H9 (cell line): ENCODE measurements at regions not wholly inside any gene's neighbourhood (a gene's known extent, or its start where the extent isn't known, plus 50 kb on each side); places are given as distances from the start of the nearest gene placed in this dataset.

Source experiments
- DNase-seq: peaks from one replicate; pipeline ENCODE4 v3.0.0-alpha.2; 2017
- H2AFZ ChIP-seq: one replicate; pipeline ENCODE4 v1.6.1; 2013; ENCODE audit warnings: mild to moderate bottlenecking, low read length, control low read depth, moderate library complexity
- H2AK5ac ChIP-seq: 2 replicates; pipeline ENCODE4 v1.6.1; 2013; ENCODE audit warnings: low read length, control low read depth, mixed read lengths; ENCODE audit not compliant: insufficient read length
- H2BK120ac ChIP-seq: one replicate; pipeline ENCODE4 v1.6.1; 2013; ENCODE audit warnings: low read depth, mild to moderate bottlenecking, low read length, control low read depth, inconsistent platforms; ENCODE audit not compliant: poor library complexity, severe bottlenecking
- H2BK12ac ChIP-seq: 2 replicates; pipeline ENCODE4 v1.6.1; 2013; ENCODE audit warnings: low read length, control low read depth, mixed read lengths, low read depth; ENCODE audit not compliant: insufficient read length
- H2BK15ac ChIP-seq: 2 replicates; pipeline ENCODE4 v1.6.1; 2013; ENCODE audit warnings: low read depth, low read length, control low read depth
- H2BK20ac ChIP-seq: one replicate; pipeline ENCODE4 v1.6.1; 2013; ENCODE audit warnings: low read depth, mild to moderate bottlenecking, low read length, control low read depth, inconsistent platforms; ENCODE audit not compliant: poor library complexity, severe bottlenecking
- H2BK5ac ChIP-seq: 2 replicates; pipeline ENCODE4 v1.6.1; 2013; ENCODE audit warnings: low read length, control low read depth, mixed read lengths; ENCODE audit not compliant: insufficient read length
- H3K14ac ChIP-seq: 2 replicates; pipeline ENCODE4 v1.6.1; 2013; ENCODE audit warnings: low read length, control low read depth; ENCODE audit not compliant: insufficient read depth
- H3K18ac ChIP-seq: 2 replicates; pipeline ENCODE4 v1.6.1; 2013; ENCODE audit warnings: low read depth, mild to moderate bottlenecking, mixed read lengths, low read length, control low read depth; ENCODE audit not compliant: insufficient read length
- H3K23ac ChIP-seq: 2 replicates; pipeline ENCODE4 v1.6.1; 2013; ENCODE audit warnings: low read length, control low read depth, mixed read lengths, low read depth; ENCODE audit not compliant: insufficient read length
- H3K23me2 ChIP-seq: 2 replicates; pipeline ENCODE4 v1.6.1; 2013; ENCODE audit warnings: low read depth, mild to moderate bottlenecking, mixed read lengths, low read length, control low read depth; ENCODE audit not compliant: insufficient read length, poor library complexity, severe bottlenecking
- H3K27ac ChIP-seq: 2 replicates; pipeline ENCODE4 v1.5.1; 2013; ENCODE audit warnings: low read length, control low read depth, mixed read lengths, low read depth; ENCODE audit not compliant: insufficient read length
- H3K27me3 ChIP-seq: 2 replicates; pipeline ENCODE4 v1.6.1; 2013; ENCODE audit warnings: low read length, control low read depth, inconsistent platforms; ENCODE audit not compliant: insufficient read depth
- H3K4ac ChIP-seq: 2 replicates; pipeline ENCODE4 v1.6.1; 2013; ENCODE audit warnings: low read depth, mild to moderate bottlenecking, control low read depth, inconsistent platforms, low read length, moderate library complexity
- H3K4me1 ChIP-seq: 2 replicates; pipeline ENCODE4 v1.6.1; 2013; ENCODE audit warnings: low read length, control low read depth, inconsistent platforms; ENCODE audit not compliant: insufficient read depth
- H3K4me2 ChIP-seq: 2 replicates; pipeline ENCODE4 v1.6.1; 2013; ENCODE audit warnings: low read length, control low read depth, mixed read lengths; ENCODE audit not compliant: insufficient read length, insufficient read depth
- H3K56ac ChIP-seq: 2 replicates; pipeline ENCODE4 v1.6.1; 2013; ENCODE audit warnings: low read depth, mild to moderate bottlenecking, mixed read lengths, low read length, control low read depth; ENCODE audit not compliant: insufficient read length
- H3K79me1 ChIP-seq: 2 replicates; pipeline ENCODE4 v1.6.1; 2013; ENCODE audit warnings: low read depth, mild to moderate bottlenecking, moderate library complexity, low read length, control low read depth, inconsistent platforms; ENCODE audit not compliant: insufficient read depth, poor library complexity, severe bottlenecking
- H3K79me2 ChIP-seq: 2 replicates; pipeline ENCODE4 v1.6.1; 2013; ENCODE audit warnings: low read length, control low read depth, inconsistent platforms; ENCODE audit not compliant: insufficient read depth
- H3K9ac ChIP-seq: 2 replicates; pipeline ENCODE4 v1.6.1; 2013; ENCODE audit warnings: low read length, control low read depth, mixed read lengths; ENCODE audit not compliant: insufficient read length; ENCODE audit errors: extremely low read depth
- H3K9me3 ChIP-seq: one replicate; pipeline ENCODE4 v1.6.1; 2013; ENCODE audit warnings: low read depth, low read length, inconsistent platforms; ENCODE audit not compliant: control insufficient read depth
- H3T11ph ChIP-seq: one replicate; pipeline ENCODE4 v1.6.1; 2013; ENCODE audit warnings: mild to moderate bottlenecking, low read length, control low read depth, inconsistent platforms
- H4K20me1 ChIP-seq: one replicate; pipeline ENCODE4 v1.6.1; 2013; ENCODE audit not compliant: control insufficient read depth, insufficient read length, insufficient read depth
- H4K5ac ChIP-seq: 2 replicates; pipeline ENCODE4 v1.6.1; 2013; ENCODE audit warnings: low read depth, mild to moderate bottlenecking, mixed read lengths, low read length, control low read depth; ENCODE audit not compliant: insufficient read length
- H4K8ac ChIP-seq: replicated peaks from 2 replicates; pipeline ENCODE4 v1.6.1; 2013; ENCODE audit warnings: low read length, control low read depth, mixed read lengths, low read depth; ENCODE audit not compliant: insufficient read length
- H4K91ac ChIP-seq: 2 replicates; pipeline ENCODE4 v1.6.1; 2013; ENCODE audit warnings: low read depth, mild to moderate bottlenecking, moderate library complexity, mixed read lengths, low read length, control low read depth; ENCODE audit not compliant: insufficient read length
- H3K27ac Mint-ChIP-seq, 3 experiments: 2 replicates in 2 of 3; 3 replicates in 1 of 3; pipeline ENCODE4 v1.8.0; 2020 to 2021; ENCODE audit warnings: mixed read lengths in 3 of 3, mild to moderate bottlenecking in 1 of 3, moderate library complexity in 1 of 3
- H3K27me3 Mint-ChIP-seq: 2 replicates; pipeline ENCODE4 v1.8.0; 2021; ENCODE audit warnings: low read depth, mild to moderate bottlenecking, moderate library complexity, mixed read lengths
- H3K36me3 Mint-ChIP-seq, 3 experiments: 2 replicates in 2 of 3; 3 replicates in 1 of 3; pipeline ENCODE4 v1.8.0; 2020 to 2021; ENCODE audit warnings: low read depth in 3 of 3, mixed read lengths in 3 of 3; ENCODE audit not compliant: insufficient read depth in 1 of 3
- H3K4me1 Mint-ChIP-seq, 2 experiments: 2 replicates each; pipeline ENCODE4 v1.8.0; 2020; ENCODE audit warnings: mixed read lengths in 2 of 2
- H3K4me3 Mint-ChIP-seq, 2 experiments: 2 replicates in 1 of 2; 3 replicates in 1 of 2; pipeline ENCODE4 v1.8.0; 2020 to 2021; ENCODE audit warnings: mild to moderate bottlenecking in 2 of 2, mixed read lengths in 2 of 2, moderate library complexity in 1 of 2
- H3K9me3 Mint-ChIP-seq, 2 experiments: 2 replicates in 1 of 2; 3 replicates in 1 of 2; pipeline ENCODE4 v1.8.0; 2020; ENCODE audit warnings: mild to moderate bottlenecking in 2 of 2, mixed read lengths in 2 of 2, moderate library complexity in 1 of 2
- CTCF ChIP-seq: fragments of 200-600 bp; sonication (generic); conservative IDR thresholded peaks from 3 replicates; pipeline ENCODE4 v1.8.0; 2021; ENCODE audit warnings: antibody characterized with exemption, mild to moderate bottlenecking
- WGBS: extraction: QIAGEN DNeasy Blood & Tissue Kit; methylation state at CpG from one replicate; pipeline ENCODE4 v1.1.7; 2013; ENCODE audit warnings: missing lambda C conversion rate, low lambda C conversion rate, mixed read lengths; ENCODE audit not compliant: insufficient read length; ENCODE audit errors: extremely low coverage; 5-methylcytosine and 5-hydroxymethylcytosine counted together

DNA sequence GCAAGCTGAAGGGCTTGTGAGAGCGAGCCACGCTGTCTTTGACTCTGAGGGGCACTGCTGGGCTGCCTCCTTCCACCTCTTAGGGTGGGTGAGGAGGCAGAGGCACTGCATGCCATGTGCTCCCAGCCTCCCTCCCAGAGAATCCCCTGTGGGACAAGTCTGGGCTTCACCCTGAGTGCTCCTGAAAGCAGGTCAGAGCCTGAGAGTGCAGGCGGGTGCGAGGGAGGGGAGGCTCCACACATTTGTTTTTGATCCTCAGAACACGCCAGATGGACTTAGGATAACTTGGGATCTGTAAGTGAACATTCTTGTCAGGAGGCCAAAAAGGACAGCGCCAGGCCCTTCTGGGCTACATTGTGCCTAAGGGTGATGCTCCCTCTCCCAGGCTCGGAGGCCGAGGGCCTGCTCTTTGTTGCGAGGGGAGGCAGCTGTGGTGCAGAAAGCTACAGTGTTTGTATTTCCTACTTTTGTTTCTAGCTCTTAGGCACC, 155.4 kb downstream of the TMX1 start:
- Mint-ChIP-seq H3K4me1 (peaks cover 16 to 20% of the 10 kb centered on the region in 2 experiments), H3K27me3 (peaks cover under 1% of the 10 kb centered on the region; the same call in 1 of the 2 replicates), H3K9me3 (no peaks in the 10 kb centered on the region), H3K36me3 (no peaks in the 10 kb centered on the region), H3K4me3 (no peak overlapping the region), H3K27ac (peak overlapping the region in 1 of 3 experiments; percentile 66; a peak in 4 of 7 replicates)
- no peak overlapping the region for H4K91ac ChIP-seq
- H4K5ac ChIP-seq = no peak overlapping the region
- no peak overlapping the region for H2AK5ac ChIP-seq
- no peaks in the 10 kb centered on the region for H3K9me3 ChIP-seq
- no peak for TF ChIP-seq CTCF
- DNase-seq = peak; percentile 38
- H3K56ac ChIP-seq = no peak overlapping the region
- no peak overlapping the region for H3T11ph ChIP-seq
- H2BK15ac ChIP-seq = no peak overlapping the region
- no peak overlapping the region for H2BK12ac ChIP-seq
- H3K4me1 ChIP-seq = no peaks in the 10 kb centered on the region
- H3K14ac ChIP-seq = peak overlapping the region; percentile 11; the same call in 1 of the 2 replicates
- peak overlapping the region; percentile 50 for H2AFZ ChIP-seq
- no peak overlapping the region for H2BK5ac ChIP-seq
- no peak overlapping the region for H3K23ac ChIP-seq
- H3K23me2 ChIP-seq = no peaks in the 10 kb centered on the region
- H3K4ac ChIP-seq = no peak overlapping the region
- H4K8ac ChIP-seq = no peak overlapping the region
- WGBS = no CpG with 5 or more reads among the region's 9 CpGs
- H4K20me1 ChIP-seq = no peaks in the 10 kb centered on the region
- H3K18ac ChIP-seq = no peak overlapping the region
- no peak overlapping the region for H2BK20ac ChIP-seq
- no peak overlapping the region for H3K4me2 ChIP-seq
- no peak overlapping the region for H3K27ac ChIP-seq
- H3K27me3 ChIP-seq = no peaks in the 10 kb centered on the region
- H2BK120ac ChIP-seq = no peak overlapping the region
- no peaks in the 10 kb centered on the region for H3K79me1 ChIP-seq
- no peak overlapping the region for H3K9ac ChIP-seq
- H3K79me2 ChIP-seq = no peaks in the 10 kb centered on the region
